GM21723 (cell line): ENCODE measurements at regions not wholly inside any gene's neighbourhood (a gene's known extent, or its start where the extent isn't known, plus 50 kb on each side); places are given as distances from the start of the nearest gene placed in this dataset.
"Not testable (repeated sequence)": the region's sequence is repeated elsewhere in the genome, so short reads cannot be mapped to it uniquely, and the experiment has no call there.

ENCODE experiments used
- ATAC-seq: cut with Tn5 transposase; IDR thresholded peaks from one replicate; pipeline ENCODE4 v1.9.1; 2021; ENCODE audit warnings: mild to moderate bottlenecking, moderate library complexity; ENCODE audit not compliant: unreplicated experiment

- no peak for ATAC-seq
Observed at GRCh38 chr10:121131014-121131413, 279.9 kb downstream of the WDR11 start.

DNA sequence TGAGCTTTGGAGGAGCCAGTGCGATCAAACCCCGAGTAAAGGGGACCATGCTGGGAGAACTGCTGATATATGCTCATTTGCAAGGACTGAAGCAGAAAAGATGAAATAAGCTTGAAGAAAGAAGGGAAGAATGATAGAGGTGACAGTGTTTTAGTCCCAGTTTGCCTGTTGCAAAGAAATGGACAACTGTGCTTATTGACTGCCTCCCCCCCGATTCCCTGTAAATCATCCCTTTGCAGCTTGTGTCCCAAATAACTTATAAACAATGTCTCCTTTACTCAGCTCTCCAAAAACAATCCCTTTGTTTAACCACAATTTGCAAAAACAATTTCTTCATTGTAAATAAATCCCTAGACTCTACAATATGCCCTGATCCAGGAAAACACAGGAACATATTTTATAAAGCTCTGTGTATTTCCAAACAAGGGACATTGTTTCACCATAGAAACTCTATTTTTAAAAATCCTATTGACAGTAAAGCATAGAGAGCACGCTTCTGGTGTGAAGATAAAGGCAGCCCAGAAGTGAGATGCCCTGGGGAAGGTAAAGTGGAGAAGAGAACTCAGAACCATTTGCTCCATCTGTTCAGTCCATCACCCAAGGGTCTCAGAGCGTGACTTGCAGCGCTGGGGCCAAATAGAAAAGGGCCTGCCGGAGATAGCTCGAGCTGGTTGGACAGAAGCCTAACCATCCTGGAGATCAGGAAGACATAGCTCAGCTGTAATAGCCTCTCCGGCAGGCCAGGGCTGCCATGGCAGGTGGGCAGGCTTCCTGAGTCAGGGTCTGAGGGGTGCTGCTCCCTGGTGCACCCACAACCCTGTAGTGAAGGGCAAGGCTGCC is 280.5 kb downstream of the WDR11 start:
- no peak for ATAC-seq

DNA sequence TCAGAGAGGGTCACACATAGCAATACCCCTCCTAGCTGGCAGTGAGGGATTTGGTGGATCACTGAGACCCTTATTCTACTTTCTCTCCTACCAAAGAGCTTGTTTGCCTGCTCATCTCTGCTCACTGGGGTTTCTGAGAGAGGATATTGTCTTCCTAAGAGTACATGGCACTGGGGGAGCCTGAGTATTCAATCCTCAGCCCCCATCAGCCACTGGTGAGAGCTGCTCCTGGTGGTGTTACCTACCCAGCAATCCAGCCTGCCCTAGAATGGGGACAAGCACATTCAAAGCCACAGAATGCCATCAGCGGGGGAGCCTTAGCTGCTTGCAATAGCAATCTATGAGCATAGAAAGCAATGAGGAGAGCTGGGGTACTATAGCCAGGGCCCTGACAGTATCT is 281.1 kb downstream of the WDR11 start:
- no peak for ATAC-seq

- no peak for ATAC-seq
Observed at GRCh38 chr10:121133901-121134300, 282.7 kb downstream of the WDR11 start.

- ATAC-seq, result no peak
Observed at GRCh38 chr10:121134711-121135110, 283.5 kb downstream of the WDR11 start.

- no peak for ATAC-seq
Observed at GRCh38 chr10:121135512-121135911, 284.4 kb downstream of the WDR11 start.

- no peak for ATAC-seq
Observed at GRCh38 chr10:121137533-121137932, 286.4 kb downstream of the WDR11 start.

GRCh38 chr10:121138112-121138860 is 287.1 kb downstream of the WDR11 start:
- ATAC-seq, result no peak

DNA sequence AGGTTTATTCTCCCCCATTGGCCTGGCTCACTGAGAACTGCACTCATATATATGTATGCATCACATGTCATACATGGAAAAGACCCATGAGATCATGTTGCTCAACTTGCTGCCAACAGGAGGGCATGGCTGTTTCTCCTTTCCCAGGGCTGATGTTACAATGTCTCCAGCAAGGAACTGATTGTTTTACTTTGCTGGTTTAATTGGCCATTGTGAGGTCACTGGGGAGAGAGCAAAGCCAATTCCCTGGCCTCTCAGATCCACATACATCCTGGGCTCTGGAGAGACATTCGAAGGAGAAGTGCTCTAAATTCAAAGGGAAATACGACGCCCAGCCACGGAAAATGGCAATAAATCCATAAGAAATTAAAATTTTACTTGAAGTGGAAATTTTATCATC is 287.8 kb downstream of the WDR11 start:
- ATAC-seq, result no peak

GRCh38 chr10:121145802-121146395 is 294.7 kb downstream of the WDR11 start:
- not testable (repeated sequence) for ATAC-seq

GRCh38 chr10:121148921-121149320 is 297.8 kb downstream of the WDR11 start:
- no peak for ATAC-seq

DNA sequence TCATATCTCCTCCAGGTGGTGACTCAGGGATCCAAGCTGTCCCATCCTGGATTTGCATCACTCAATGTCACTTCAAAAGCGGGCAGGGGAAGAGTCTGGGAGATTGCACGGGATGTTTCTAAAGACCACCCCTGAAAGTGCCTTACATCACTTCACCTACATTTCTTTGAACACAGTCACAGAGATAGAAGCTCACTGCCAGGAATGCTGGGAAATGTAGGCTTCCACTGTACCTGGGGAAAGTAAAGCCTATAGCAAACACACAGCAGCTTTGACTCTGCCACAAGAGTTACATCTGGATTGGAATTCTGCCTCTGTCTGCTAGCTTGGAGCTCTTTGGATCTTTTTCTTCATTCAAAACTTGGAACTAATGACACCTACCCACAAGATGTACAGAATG is 300.9 kb downstream of the WDR11 start:
- ATAC-seq, result no peak

DNA sequence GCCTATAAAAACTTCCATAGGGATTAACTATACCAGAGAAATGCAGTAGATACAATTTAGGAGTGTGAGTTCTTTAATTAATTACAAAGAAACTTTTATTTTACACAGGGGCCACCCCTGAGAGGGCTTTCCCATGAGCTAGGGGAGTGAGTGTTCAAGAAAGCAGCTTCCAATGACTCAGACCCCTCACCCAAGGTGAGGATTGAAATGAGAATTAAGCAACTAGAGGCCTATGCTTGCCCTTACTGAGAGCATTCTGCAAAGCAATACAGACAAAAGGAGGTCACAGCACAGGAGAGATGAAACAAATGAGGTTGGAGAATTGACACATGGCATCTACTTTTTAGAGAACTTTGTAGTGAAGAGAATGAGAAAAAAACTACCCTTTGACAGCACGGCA is 301.8 kb downstream of the WDR11 start:
- no peak for ATAC-seq

DNA sequence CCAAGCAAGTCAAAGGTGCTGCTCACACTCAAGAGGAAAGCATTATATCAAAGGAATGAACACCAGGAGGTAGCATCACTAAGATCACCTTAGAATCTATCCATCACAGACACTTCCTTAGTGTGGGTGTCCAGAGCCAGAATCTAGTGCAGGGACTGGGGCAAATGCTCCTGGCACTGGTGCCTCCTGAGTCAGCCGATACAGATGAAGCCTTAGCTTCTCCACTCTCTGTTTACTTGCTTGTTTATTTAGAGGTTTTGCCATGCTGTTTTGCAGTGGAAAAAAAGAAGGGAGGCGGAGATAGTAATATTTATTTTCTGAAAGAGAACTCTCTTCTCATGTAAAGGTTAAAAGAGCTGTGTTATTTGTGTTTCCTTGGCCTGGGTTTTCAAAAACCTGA is 303.1 kb downstream of the WDR11 start:
- no peak for ATAC-seq

DNA sequence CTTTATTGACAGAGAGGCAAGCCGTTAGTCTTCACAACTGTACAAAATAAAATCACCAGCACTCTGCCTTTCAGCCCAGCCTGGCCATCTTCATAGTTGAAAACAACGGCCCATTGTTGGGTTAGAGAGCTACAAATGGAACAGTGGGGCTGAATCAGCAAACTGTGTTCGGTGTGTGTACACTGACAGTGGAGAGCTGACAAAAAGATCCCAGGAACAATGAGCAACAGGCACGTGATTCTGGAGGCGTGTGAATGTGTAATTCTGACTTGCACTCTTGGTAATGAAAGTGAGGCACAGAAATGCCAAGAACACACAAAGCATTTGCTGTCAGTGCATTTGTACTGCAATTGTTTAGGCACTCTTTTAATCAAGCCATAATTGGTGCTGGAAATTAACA is 303.7 kb downstream of the WDR11 start:
- no peak for ATAC-seq

- no peak for ATAC-seq
Observed at GRCh38 chr10:121155742-121156474, 304.7 kb downstream of the WDR11 start.

DNA sequence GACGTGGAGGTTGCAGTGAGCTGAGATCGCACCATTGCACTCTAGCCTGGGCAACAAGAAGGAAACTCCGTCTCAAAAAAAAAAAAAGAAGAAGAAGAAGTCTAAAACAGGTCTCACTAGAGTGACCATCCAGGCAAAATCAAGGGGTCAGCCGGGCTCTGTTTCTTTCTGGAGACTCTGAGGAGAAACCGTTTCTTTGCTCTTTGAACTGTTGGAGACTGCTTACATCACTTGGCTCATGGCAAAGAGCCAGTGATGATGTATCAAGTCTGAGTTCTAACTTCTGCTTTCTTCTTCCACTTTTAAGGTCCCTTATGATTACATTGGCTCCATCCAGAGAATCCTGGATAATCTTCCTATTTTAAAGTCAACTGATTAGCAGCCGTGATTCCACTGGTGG is 306.8 kb downstream of the WDR11 start:
- ATAC-seq, result no peak

DNA sequence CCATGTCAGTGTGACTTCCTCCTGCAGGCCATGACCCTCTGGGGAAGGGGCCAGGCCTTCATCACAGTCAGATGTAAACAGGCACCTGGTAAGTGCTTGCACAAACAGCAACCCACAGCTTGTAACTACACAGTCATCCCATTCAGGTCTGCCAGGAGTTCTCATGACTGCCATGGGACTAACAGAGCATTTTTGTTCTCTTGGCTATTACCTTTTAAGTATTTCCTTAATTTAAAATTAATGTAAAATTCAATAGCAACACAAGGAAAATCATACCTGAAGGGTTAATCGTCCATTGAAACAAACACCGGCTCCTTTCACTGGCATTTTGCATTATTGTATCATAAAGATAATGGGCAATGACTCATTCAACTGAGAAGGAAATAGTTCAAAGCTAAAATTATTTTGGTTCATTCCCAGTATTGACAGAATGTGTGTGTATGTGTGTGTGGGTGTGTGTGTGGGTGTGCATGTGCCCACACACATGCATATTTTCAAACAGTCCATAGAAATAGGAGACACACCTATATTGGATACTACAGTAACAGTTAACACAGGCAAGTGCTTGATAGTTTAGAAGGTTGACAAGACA is 307.9 kb downstream of the WDR11 start:
- no peak for ATAC-seq

GRCh38 chr10:121159670-121160069 is 308.5 kb downstream of the WDR11 start:
- ATAC-seq, result no peak

DNA sequence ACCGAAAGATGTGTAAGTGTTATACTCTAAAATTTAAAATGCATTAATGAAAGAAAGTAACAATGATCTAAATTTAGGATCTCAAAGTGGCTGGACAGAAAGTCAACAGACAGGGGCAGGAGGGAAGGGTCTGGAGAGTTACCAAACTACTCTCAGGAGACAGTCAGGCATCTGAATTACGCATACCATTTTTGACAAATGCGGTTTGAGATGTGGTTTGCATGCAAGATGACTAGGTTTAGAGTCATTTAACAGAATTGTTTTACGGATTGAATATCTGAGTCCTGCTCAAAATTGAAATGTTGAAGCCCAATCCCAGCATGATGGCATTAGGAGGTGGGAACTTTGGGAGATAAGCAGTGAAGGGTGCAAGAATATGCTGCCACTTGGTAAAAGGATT is 314.1 kb downstream of the WDR11 start:
- ATAC-seq, result no peak
